Skin of body (tissue), 1 donor: ENCODE measurements at regions not wholly inside any gene's neighbourhood (a gene's known extent, or its start where the extent isn't known, plus 50 kb on each side); places are given as distances from the start of the nearest gene placed in this dataset.

ENCODE experiments used
- DNase-seq: peaks from one replicate; lab custom pipeline; 2025; lab: John Stamatoyannopoulos, UW

GRCh38 chr3:101172516-101172915 is 147.9 kb downstream of the IMPG2 start:
- DNase-seq: peak; percentile 26

GRCh38 chr3:101171681-101172191 is 148.6 kb downstream of the IMPG2 start:
- no peak for DNase-seq

GRCh38 chr3:101170806-101171558 is 149.4 kb downstream of the IMPG2 start:
- DNase-seq: no peak

GRCh38 chr3:101170062-101170771 is 150.2 kb downstream of the IMPG2 start:
- DNase-seq: no peak

GRCh38 chr3:101169516-101169915 is 150.9 kb downstream of the IMPG2 start:
- no peak for DNase-seq

- DNase-seq: no peak
Measured at GRCh38 chr3:101167376-101167775, 153.0 kb downstream of the IMPG2 start.

- DNase-seq: no peak
Measured at GRCh38 chr3:101166150-101166549, 154.2 kb downstream of the IMPG2 start.

- no peak for DNase-seq
Measured at GRCh38 chr3:101163554-101163953, 156.8 kb downstream of the IMPG2 start.

- no peak for DNase-seq
Measured at GRCh38 chr3:101159478-101159877, 160.9 kb downstream of the IMPG2 start.

- no peak for DNase-seq
Measured at GRCh38 chr3:101158374-101158773, 162.0 kb downstream of the IMPG2 start.

- DNase-seq: no peak
Measured at GRCh38 chr3:101156787-101157345, 163.5 kb downstream of the IMPG2 start.

GRCh38 chr3:101155825-101156224 is 162.6 kb upstream of the ABI3BP start:
- DNase-seq: no peak

GRCh38 chr3:101154401-101154800 is 161.2 kb upstream of the ABI3BP start:
- no peak for DNase-seq

- DNase-seq: no peak
Measured at GRCh38 chr3:101151286-101151913, 158.2 kb upstream of the ABI3BP start.

GRCh38 chr3:101150504-101150903 is 157.3 kb upstream of the ABI3BP start:
- no peak for DNase-seq

- DNase-seq: no peak
Measured at GRCh38 chr3:101149707-101150106, 156.5 kb upstream of the ABI3BP start.

- DNase-seq: no peak
Measured at GRCh38 chr3:101149251-101149650, 156.0 kb upstream of the ABI3BP start.

GRCh38 chr3:101148001-101148400 is 154.8 kb upstream of the ABI3BP start:
- no peak for DNase-seq

- no peak for DNase-seq
Measured at GRCh38 chr3:101146946-101147345, 153.7 kb upstream of the ABI3BP start.

GRCh38 chr3:101144105-101144504 is 150.9 kb upstream of the ABI3BP start:
- DNase-seq: no peak

GRCh38 chr3:101143012-101143411 is 149.8 kb upstream of the ABI3BP start:
- no peak for DNase-seq

GRCh38 chr3:101142160-101142559 is 148.9 kb upstream of the ABI3BP start:
- no peak for DNase-seq
